Astrocyte of the spinal cord (primary cell): ENCODE measurements at regions not wholly inside any gene's neighbourhood (a gene's known extent, or its start where the extent isn't known, plus 50 kb on each side); places are given as distances from the start of the nearest gene placed in this dataset.

ENCODE experiments used
- DNase-seq: peaks from one replicate; pipeline ENCODE4 v3.0.0; 2011; ENCODE audit warnings: low read depth, low spot score
- H3K4me3 ChIP-seq: 2 replicates; pipeline ENCODE4 v1.5.1; 2011; ENCODE audit warnings: low read depth, mild to moderate bottlenecking, low read length, moderate library complexity
- CTCF ChIP-seq: IDR thresholded peaks from 2 replicates; pipeline ENCODE4 v1.5.1; 2012; ENCODE audit warnings: low read depth, mild to moderate bottlenecking, low read length, inconsistent platforms
- in situ Hi-C: cut with HindIII; loops from 2 replicates; pipeline ENCODE4 v1.10.0; 2017; ENCODE audit warnings: low sequenced_read_pairs

- in situ Hi-C loops = no loop called here
- no peak for TF ChIP-seq CTCF
- no peak overlapping the region for H3K4me3 ChIP-seq
- DNase-seq = no peak
These were observed 216.4 kb downstream of the NOVA1 start for GRCh38 chr14:26381405-26381804.

- in situ Hi-C loops = no loop called here
- no peak for TF ChIP-seq CTCF
- H3K4me3 ChIP-seq = no peak overlapping the region
- DNase-seq = no peak
These were observed 217.2 kb downstream of the NOVA1 start for GRCh38 chr14:26380637-26381036.

- no peak for DNase-seq
- no peak for TF ChIP-seq CTCF
- H3K4me3 ChIP-seq = no peak overlapping the region
- in situ Hi-C loops = no loop called here
These were observed 217.9 kb downstream of the NOVA1 start for GRCh38 chr14:26379951-26380350.

GRCh38 chr14:26377150-26377549 lies 220.7 kb downstream of the NOVA1 start:
- in situ Hi-C loops = no loop called here
- DNase-seq = no peak
- no peak overlapping the region for H3K4me3 ChIP-seq
- no peak for TF ChIP-seq CTCF

GRCh38 chr14:26370115-26370514 lies 227.7 kb downstream of the NOVA1 start:
- H3K4me3 ChIP-seq = no peak overlapping the region
- in situ Hi-C loops = no loop called here
- peak; percentile 22 for DNase-seq
- no peak for TF ChIP-seq CTCF

- in situ Hi-C loops = no loop called here
- DNase-seq = no peak
- H3K4me3 ChIP-seq = no peak overlapping the region
- no peak for TF ChIP-seq CTCF
These were observed 234.1 kb downstream of the NOVA1 start for GRCh38 chr14:26363689-26364088.

GRCh38 chr14:26344596-26344995 lies 253.2 kb downstream of the NOVA1 start:
- no peak for DNase-seq
- no peak for TF ChIP-seq CTCF
- no peak overlapping the region for H3K4me3 ChIP-seq
- in situ Hi-C loops = no loop called here
